ENCODE measurements at regions not wholly inside any gene's neighbourhood (a gene's known extent, or its start where the extent isn't known, plus 50 kb on each side); places are given as distances from the start of the nearest gene placed in this dataset.

GRCh38 chr7:116135306-116135705, 75.0 kb upstream of the TES start:
- H3K18ac ChIP-seq (ENCODE audit: low read depth, low read length): no peak overlapping the region
- H3K4me2 ChIP-seq (ENCODE audit: low read depth, low read length): no peak overlapping the region
- H2AK9ac ChIP-seq (replicated peaks; ENCODE audit: low read depth, low read length, poor library complexity): no peak overlapping the region
- TF ChIP-seq RFX5 (IDR thresholded peaks at IDR 0.05; ENCODE audit: low read depth, low read length) (no peak), RAD21 (IDR thresholded peaks at IDR 0.05; ENCODE audit: low read length) (no peak)
- H3K4ac ChIP-seq (ENCODE audit: low read depth, low read length): no peak overlapping the region
- no peaks in the 10 kb centered on the region for H3K36me3 ChIP-seq (ENCODE audit: control insufficient read depth, insufficient read depth, low read length)
- in situ Hi-C loops (cut with MboI; ENCODE audit: low sequenced_read_pairs): loop anchor here (5.0 kb wide), 1 partner anchor 102 kb away; no protein-coding TSS in a partner anchor
- DNase-seq (no peak), ATAC-seq (ENCODE audit: low read depth) (no peak)
- no peak overlapping the region for H3K9ac ChIP-seq (ENCODE audit: low read depth, low read length)
- H3K4me1 ChIP-seq (ENCODE audit: control insufficient read depth, insufficient read depth, low read length): peaks cover 9% of the 10 kb centered on the region
- intact Hi-C loops (cut with micrococcal nuclease): loop anchor here (5.0 kb wide), 2 partner anchors 392 to 672 kb away; partner anchors contain the start of gene CAV1
- no peak overlapping the region for H3K14ac ChIP-seq (replicated peaks; ENCODE audit: low read depth, low read length)
- ChIA-PET CTCF (no interaction called here), POLR2A (ENCODE audit: unreplicated experiment) (no interaction called here)
- no peaks in the 10 kb centered on the region for H3K27me3 ChIP-seq (ENCODE audit: control insufficient read depth, insufficient read depth, low read length)
- no peak overlapping the region for H4K5ac ChIP-seq (ENCODE audit: low read depth, low read length)
- no peak overlapping the region for H2BK5ac ChIP-seq (ENCODE audit: low read depth, low read length, poor library complexity, severe bottlenecking)
- no peaks in the 10 kb centered on the region for H4K20me1 ChIP-seq (ENCODE audit: insufficient read depth, low read length)
- no peak overlapping the region for H3K56ac ChIP-seq (ENCODE audit: extremely low read depth, insufficient read depth, low read length)
- H3K79me1 ChIP-seq (ENCODE audit: low read depth in 1 of 2, low read length in 2 of 2): no peaks in the 10 kb centered on the region
- H4K91ac ChIP-seq (ENCODE audit: insufficient read depth, low read depth, low read length): no peak overlapping the region
- no peak overlapping the region for H3K4me3 ChIP-seq (ENCODE audit: insufficient read depth, low read depth, low read length)
- no peak overlapping the region for H3K23ac ChIP-seq (ENCODE audit: low read depth, low read length)
- H3K27ac ChIP-seq (ENCODE audit: insufficient read depth, low read length): no peak overlapping the region
- no peak overlapping the region for H2BK15ac ChIP-seq (ENCODE audit: low read depth, low read length)
- H4K8ac ChIP-seq (ENCODE audit: low read depth in 2 of 2, low read length in 2 of 2): no peak overlapping the region
- no peak overlapping the region for H2AFZ ChIP-seq (replicated peaks; ENCODE audit: low read length, poor library complexity)
- H2BK120ac ChIP-seq (ENCODE audit: low read depth, low read length): no peak overlapping the region
- no peaks in the 10 kb centered on the region for H3K9me3 ChIP-seq (ENCODE audit: control insufficient read depth, insufficient read depth, low read length)
- H2BK20ac ChIP-seq (ENCODE audit: low read depth, low read length): no peak overlapping the region
- H2AK5ac ChIP-seq (ENCODE audit: low read depth, low read length): no peak overlapping the region
- H3K9me1 ChIP-seq (ENCODE audit: insufficient read depth, low read length): no peaks in the 10 kb centered on the region
- dilution Hi-C loops (cut with HindIII; ENCODE audit: low sequenced_read_pairs, unreplicated experiment): no loop called here
- BruUV-seq (replicated peaks): no TSS peak
- 45% methylated on average over 2 of the region's 4 CpGs; no CpG with 5 or more reads in 1 of the 2 experiments for WGBS, 2 experiments (ENCODE audit: extremely low coverage in 2 of 2, insufficient read length in 1 of 2)
